ENCODE measurements at regions not wholly inside any gene's neighbourhood (a gene's known extent, or its start where the extent isn't known, plus 50 kb on each side); places are given as distances from the start of the nearest gene placed in this dataset.

DNA sequence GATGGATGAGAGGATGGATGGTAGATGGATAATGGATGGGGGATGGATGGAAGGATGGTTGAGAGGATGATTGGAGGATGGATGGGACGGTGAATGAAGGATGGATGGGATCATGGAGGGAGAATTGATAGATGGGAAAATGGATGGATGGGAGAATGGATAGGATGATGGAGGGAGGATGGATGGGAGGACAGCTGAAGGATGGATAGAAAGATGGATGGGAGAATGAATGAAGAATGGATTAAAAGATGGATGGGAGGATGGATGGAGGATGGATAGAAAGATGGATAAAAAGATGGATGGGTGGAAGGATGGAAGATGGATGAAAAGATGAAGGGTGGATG is 218.3 kb upstream of the IER5L start:
- 68% methylated on average over 1 of the region's 1 CpG for WGBS (ENCODE audit: insufficient coverage)
- H3K4me3 Mint-ChIP-seq = no peak overlapping the region
- H3K9me3 Mint-ChIP-seq = no peaks in the 10 kb centered on the region
- no peaks in the 10 kb centered on the region for H3K4me1 Mint-ChIP-seq
- Histone ChIP-seq H3K27me3 (ENCODE audit: control insufficient read depth, insufficient read depth, low read length) (no peaks in the 10 kb centered on the region), H3K4me3 (ENCODE audit: low read length) (no peak overlapping the region), H3K9me3 (ENCODE audit: control insufficient read depth, insufficient read depth, low read length) (no peaks in the 10 kb centered on the region), H3K36me3 (ENCODE audit: control insufficient read depth, insufficient read depth, low read length) (no peaks in the 10 kb centered on the region), H3K27ac (ENCODE audit: low read length) (no peak overlapping the region), H3K4me1 (ENCODE audit: control insufficient read depth, insufficient read depth, low read length) (no peaks in the 10 kb centered on the region)
- H3K36me3 Mint-ChIP-seq = no peaks in the 10 kb centered on the region
- no peaks in the 10 kb centered on the region for H3K27me3 Mint-ChIP-seq (ENCODE audit: low read depth in 2 of 2)
- intact Hi-C loops (cut with micrococcal nuclease) = no loop called here
- H3K27ac Mint-ChIP-seq = no peak overlapping the region
- ATAC-seq (no peak), DNase-seq (no peak)
- no peak for TF ChIP-seq CTCF (IDR thresholded peaks at IDR 0.05)

DNA sequence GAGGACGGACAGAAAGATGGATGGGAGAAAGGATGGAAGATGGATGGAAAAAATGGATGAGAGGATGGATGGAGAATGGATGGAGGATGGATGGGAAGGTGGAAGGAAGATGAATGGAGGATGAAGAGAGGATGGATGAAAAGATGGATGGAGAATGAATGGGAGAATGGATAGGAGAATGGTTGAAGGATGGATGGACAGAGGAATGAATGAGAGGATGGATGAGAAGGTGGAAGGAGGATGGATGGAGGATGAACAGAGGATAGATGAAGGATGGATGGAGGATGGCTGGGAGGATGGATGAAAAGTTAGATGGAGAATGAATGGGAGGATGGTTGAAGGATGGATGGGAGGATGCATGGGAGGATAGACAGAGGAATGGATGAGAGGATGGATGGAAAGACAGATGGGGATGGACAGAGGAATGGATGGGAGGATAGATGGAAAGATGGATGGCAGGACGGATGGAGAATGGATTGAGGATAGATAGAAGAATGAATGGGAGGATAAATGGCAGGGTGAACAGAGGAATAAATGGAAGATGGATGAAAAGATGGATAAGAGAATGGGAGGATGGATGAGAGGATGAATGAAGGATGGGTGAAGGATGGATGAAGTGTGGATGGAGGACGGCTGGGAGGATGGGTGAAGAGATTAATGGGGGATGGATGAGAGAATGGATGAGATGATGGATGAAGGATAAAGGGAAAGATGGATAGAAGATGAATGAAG is 217.7 kb upstream of the IER5L start:
- WGBS (ENCODE audit: insufficient coverage) = 64% methylated on average over 3 of the region's 3 CpGs
- Mint-ChIP-seq H3K36me3 (no peaks in the 10 kb centered on the region), H3K9me3 (no peaks in the 10 kb centered on the region), H3K4me1 (no peaks in the 10 kb centered on the region), H3K4me3 (no peak overlapping the region), H3K27ac (no peak overlapping the region), H3K27me3 (ENCODE audit: low read depth in 2 of 2) (no peaks in the 10 kb centered on the region)
- Histone ChIP-seq H3K27ac (ENCODE audit: low read length) (no peak overlapping the region), H3K36me3 (ENCODE audit: control insufficient read depth, insufficient read depth, low read length) (no peaks in the 10 kb centered on the region), H3K4me3 (ENCODE audit: low read length) (no peak overlapping the region), H3K27me3 (ENCODE audit: control insufficient read depth, insufficient read depth, low read length) (no peaks in the 10 kb centered on the region), H3K4me1 (ENCODE audit: control insufficient read depth, insufficient read depth, low read length) (no peaks in the 10 kb centered on the region), H3K9me3 (ENCODE audit: control insufficient read depth, insufficient read depth, low read length) (no peaks in the 10 kb centered on the region)
- TF ChIP-seq CTCF (IDR thresholded peaks at IDR 0.05) = no peak
- no peak for ATAC-seq
- no peak for DNase-seq
- intact Hi-C loops (cut with micrococcal nuclease) = no loop called here

DNA sequence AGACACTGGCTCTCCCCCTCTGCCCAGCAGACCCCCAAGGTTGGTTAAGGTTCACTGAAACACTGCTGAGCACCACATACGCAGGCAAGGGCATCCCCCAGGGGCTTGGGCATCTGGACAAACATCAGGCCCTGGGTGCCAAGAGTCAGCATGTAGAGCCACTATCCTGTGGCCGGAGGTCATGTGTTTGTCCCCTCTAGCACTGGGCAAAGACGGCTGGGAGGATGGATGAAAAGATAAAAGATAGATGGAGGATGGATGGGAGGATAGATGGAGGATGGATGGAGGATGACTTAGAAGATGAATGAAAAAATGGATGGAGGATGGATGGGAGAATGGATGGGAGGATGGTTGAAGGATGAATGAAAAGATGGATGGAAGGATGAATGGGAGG is 216.8 kb upstream of the IER5L start:
- Mint-ChIP-seq H3K27me3 (ENCODE audit: low read depth in 2 of 2) (no peaks in the 10 kb centered on the region), H3K36me3 (no peaks in the 10 kb centered on the region), H3K9me3 (no peaks in the 10 kb centered on the region), H3K27ac (no peak overlapping the region), H3K4me3 (no peak overlapping the region), H3K4me1 (no peaks in the 10 kb centered on the region)
- no peaks in the 10 kb centered on the region for H3K27me3 ChIP-seq (ENCODE audit: control insufficient read depth, insufficient read depth, low read length)
- H3K4me1 ChIP-seq (ENCODE audit: control insufficient read depth, insufficient read depth, low read length) = no peaks in the 10 kb centered on the region
- H3K9me3 ChIP-seq (ENCODE audit: control insufficient read depth, insufficient read depth, low read length) = no peaks in the 10 kb centered on the region
- 90% methylated on average over 3 of the region's 3 CpGs for WGBS (ENCODE audit: insufficient coverage)
- H3K4me3 ChIP-seq (ENCODE audit: low read length) = no peak overlapping the region
- TF ChIP-seq CTCF (IDR thresholded peaks at IDR 0.05) = no peak
- intact Hi-C loops (cut with micrococcal nuclease) = no loop called here
- H3K36me3 ChIP-seq (ENCODE audit: control insufficient read depth, insufficient read depth, low read length) = no peaks in the 10 kb centered on the region
- no peak for DNase-seq
- no peak overlapping the region for H3K27ac ChIP-seq (ENCODE audit: low read length)
- ATAC-seq = no peak

All from natural killer cell (primary cell).